Lung (tissue), 11 donors: ENCODE measurements at regions not wholly inside any gene's neighbourhood (a gene's known extent, or its start where the extent isn't known, plus 50 kb on each side); places are given as distances from the start of the nearest gene placed in this dataset.

ENCODE experiments used
- ATAC-seq: fragments of 200-7000 bp; cut with Tn5 transposase; one replicate; pipeline ENCODE4 v1.9.1; 2020; ENCODE audit warnings: moderate number of reproducible peaks; ENCODE audit not compliant: insufficient read depth, low FRiP score
- DNase-seq, 3 donors: peaks; one replicate each; pipeline ENCODE4 v3.0.0-alpha.2; 2013 to 2017
- H3K27ac ChIP-seq, 2 donors: one replicate each; pipeline ENCODE4 v1.5.1; 2013; ENCODE audit warnings: mild to moderate bottlenecking in 2 of 2, moderate library complexity in 2 of 2, control low read depth in 1 of 2, inconsistent platforms in 1 of 2, low read depth in 1 of 2, low read length in 1 of 2
- H3K27me3 ChIP-seq, 3 donors: one replicate each; pipeline ENCODE4 v1.5.1; 2013; ENCODE audit warnings: low read length in 2 of 3; ENCODE audit not compliant: control insufficient read depth in 3 of 3, insufficient read depth in 3 of 3
- H3K36me3 ChIP-seq, 4 donors: one replicate each; pipeline ENCODE4 v1.5.1; 2013; ENCODE audit warnings: low read length in 4 of 4, mild to moderate bottlenecking in 1 of 4, moderate library complexity in 1 of 4; ENCODE audit not compliant: control insufficient read depth in 4 of 4, insufficient read depth in 4 of 4
- H3K4me1 ChIP-seq, 5 donors: one replicate each; pipeline ENCODE4 v1.5.1; 2013; ENCODE audit warnings: low read length in 5 of 5, mild to moderate bottlenecking in 2 of 5, moderate library complexity in 1 of 5; ENCODE audit not compliant: control insufficient read depth in 5 of 5, insufficient read depth in 5 of 5
- H3K4me3 ChIP-seq: one replicate; pipeline ENCODE4 v1.5.1; 2013; ENCODE audit warnings: mild to moderate bottlenecking, control low read depth, moderate library complexity
- H3K9ac ChIP-seq, 2 donors: one replicate each; pipeline ENCODE4 v1.5.1; 2013; ENCODE audit warnings: low read length in 2 of 2, control low read depth in 1 of 2; ENCODE audit not compliant: insufficient read depth in 1 of 2
- H3K9me3 ChIP-seq, 4 donors: one replicate each; pipeline ENCODE4 v1.5.1; 2013; ENCODE audit warnings: low read length in 3 of 4, mild to moderate bottlenecking in 1 of 4, moderate library complexity in 1 of 4; ENCODE audit not compliant: control insufficient read depth in 4 of 4, insufficient read depth in 3 of 4
- CTCF ChIP-seq: IDR thresholded peaks from 2 replicates; pipeline ENCODE4 v1.5.1; 2012; ENCODE audit warnings: mild to moderate bottlenecking; ENCODE audit errors: control extremely low read depth, extremely low read depth
- WGBS, 2 donors: extraction: QIAGEN DNeasy Blood & Tissue Kit; methylation state at CpG; one replicate each; pipeline ENCODE4 v1.1.7; 2013; 5-methylcytosine and 5-hydroxymethylcytosine counted together
- donor health status: control.
- donor health status: control.
- donor health status: Bipolar disorder and iron deficiency.
- donor health status: healthy.
- donor health status: DM: yes; HTN: yes; CAD: no.

DNA sequence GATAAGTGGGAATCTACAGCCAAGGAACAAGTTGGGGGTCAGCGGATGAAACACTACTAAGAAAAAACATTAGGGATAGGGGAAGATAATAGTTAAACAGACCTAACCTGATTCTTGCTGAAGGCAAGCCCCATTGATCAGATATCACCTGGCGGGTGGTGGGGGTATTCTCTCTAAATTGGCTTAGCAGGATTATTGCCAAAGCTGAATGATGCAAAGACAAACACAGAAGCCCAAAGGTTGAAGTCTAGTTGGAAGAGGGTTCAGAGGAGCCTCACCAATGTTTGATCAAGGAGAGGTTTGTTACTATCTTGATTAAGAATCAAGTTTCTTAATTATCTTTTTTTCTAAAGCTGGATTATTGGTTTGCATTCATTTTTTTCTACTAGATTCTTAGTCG is 371.9 kb upstream of the CNTN4 start:
- Histone ChIP-seq H3K4me1 (no peaks in the 10 kb centered on the region), H3K36me3 (no peaks in the 10 kb centered on the region), H3K9me3 (peaks cover 0 to 2% (median 0%) of the 10 kb centered on the region in 4 donors), H3K27ac (no peak overlapping the region), H3K27me3 (no peaks in the 10 kb centered on the region), H3K9ac (no peak overlapping the region), H3K4me3 (no peak overlapping the region)
- DNase-seq (no peak), ATAC-seq (no peak)
- WGBS, 2 donors: 86 to 88% methylated on average over 3 of the region's 3 CpGs
- TF ChIP-seq CTCF: no peak

GRCh38 chr3:1727242-1727641 is 371.4 kb upstream of the CNTN4 start:
- 83 to 86% methylated on average over 4 of the region's 4 CpGs for WGBS, 2 donors
- Histone ChIP-seq H3K4me1 (no peaks in the 10 kb centered on the region), H3K9me3 (peaks cover 0 to 2% (median 0%) of the 10 kb centered on the region in 4 donors), H3K4me3 (no peak overlapping the region), H3K9ac (no peak overlapping the region), H3K27me3 (no peaks in the 10 kb centered on the region), H3K36me3 (no peaks in the 10 kb centered on the region), H3K27ac (no peak overlapping the region)
- DNase-seq (no peak), ATAC-seq (no peak)
- TF ChIP-seq CTCF: no peak

DNA sequence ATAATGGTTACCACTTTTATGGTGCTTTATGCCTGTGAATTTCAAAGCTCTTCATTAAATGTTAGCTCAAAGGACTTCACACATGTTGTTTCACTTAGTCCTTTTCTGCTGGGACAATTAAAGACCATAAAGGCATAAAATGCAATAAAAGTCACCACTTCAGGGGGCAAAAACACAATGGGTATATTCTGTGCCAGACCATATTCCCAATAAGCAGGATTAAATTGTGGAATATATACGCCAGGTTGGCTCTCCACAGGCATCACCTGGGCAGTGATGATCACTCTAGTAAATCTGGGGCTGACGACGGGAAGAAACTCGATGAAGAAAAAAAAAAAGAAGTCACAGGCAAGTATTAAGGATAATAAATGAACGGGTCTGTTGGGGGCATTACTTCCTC is 370.2 kb upstream of the CNTN4 start:
- Histone ChIP-seq H3K9me3 (peaks cover 0 to 2% (median 0%) of the 10 kb centered on the region in 4 donors), H3K27ac (no peak overlapping the region), H3K9ac (no peak overlapping the region), H3K27me3 (no peaks in the 10 kb centered on the region), H3K4me1 (no peaks in the 10 kb centered on the region), H3K4me3 (no peak overlapping the region), H3K36me3 (no peaks in the 10 kb centered on the region)
- TF ChIP-seq CTCF: no peak
- no peak for ATAC-seq
- 86 to 88% methylated on average over 5 of the region's 5 CpGs for WGBS, 2 donors
- no peak for DNase-seq

GRCh38 chr3:1734494-1735122 is 364.1 kb upstream of the CNTN4 start:
- no peaks in the 10 kb centered on the region for H3K27me3 ChIP-seq
- H3K9ac ChIP-seq: no peak overlapping the region
- H3K36me3 ChIP-seq: no peaks in the 10 kb centered on the region
- 72 to 74% methylated on average over 3 of the region's 3 CpGs for WGBS, 2 donors
- no peaks in the 10 kb centered on the region for H3K4me1 ChIP-seq
- H3K9me3 ChIP-seq: peaks cover 0 to 2% (median 0%) of the 10 kb centered on the region in 4 donors
- no peak for DNase-seq
- no peak overlapping the region for H3K27ac ChIP-seq
- TF ChIP-seq CTCF: no peak
- no peak overlapping the region for H3K4me3 ChIP-seq
- no peak for ATAC-seq
